OCI-LY1 (cell line): ENCODE measurements at regions not wholly inside any gene's neighbourhood (a gene's known extent, or its start where the extent isn't known, plus 50 kb on each side); places are given as distances from the start of the nearest gene placed in this dataset.

ENCODE experiments used
- CTCF ChIP-seq: fragments of 200-600 bp; sonication (generic), shearing (Covaris generic); IDR thresholded peaks from 2 replicates; pipeline ENCODE4 v1.5.1; 2017; ENCODE audit warnings: mild to moderate bottlenecking, antibody characterized with exemption, low read length, moderate library complexity, mixed read lengths
- EZH2 ChIP-seq: fragments of 200-600 bp; sonication (generic), shearing (Covaris generic); IDR thresholded peaks from 2 replicates; pipeline ENCODE4 v1.8.0; 2017; ENCODE audit warnings: borderline replicate concordance, mixed run types, mild to moderate bottlenecking, antibody characterized with exemption, low read length, moderate library complexity, mixed read lengths

DNA sequence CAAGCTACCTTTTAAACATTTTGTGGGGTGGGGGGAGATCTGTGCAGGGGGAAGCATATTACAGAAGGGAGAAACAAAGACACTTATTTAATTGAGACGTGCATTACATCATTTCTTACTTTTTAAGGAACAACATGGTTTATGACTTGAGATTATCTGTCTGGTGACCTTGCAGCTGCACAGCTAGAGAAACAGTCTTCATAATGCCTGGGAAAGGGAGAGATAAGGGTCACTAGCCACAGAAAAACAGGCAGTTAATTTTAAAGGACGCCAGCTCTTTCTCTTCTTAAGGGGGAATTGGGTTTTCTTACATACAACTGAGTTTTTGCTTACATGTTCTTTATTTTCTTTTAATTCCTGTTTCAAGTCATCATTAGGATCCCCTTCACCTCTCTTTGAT lies 147.9 kb downstream of the SST start:
- TF ChIP-seq CTCF = no peak
- TF ChIP-seq EZH2 = no peak
